ENCODE measurements at regions not wholly inside any gene's neighbourhood (a gene's known extent, or its start where the extent isn't known, plus 50 kb on each side); places are given as distances from the start of the nearest gene placed in this dataset.
A peak's percentile ranks its signal among the peaks of the same experiment; 100 is the strongest.

DNA sequence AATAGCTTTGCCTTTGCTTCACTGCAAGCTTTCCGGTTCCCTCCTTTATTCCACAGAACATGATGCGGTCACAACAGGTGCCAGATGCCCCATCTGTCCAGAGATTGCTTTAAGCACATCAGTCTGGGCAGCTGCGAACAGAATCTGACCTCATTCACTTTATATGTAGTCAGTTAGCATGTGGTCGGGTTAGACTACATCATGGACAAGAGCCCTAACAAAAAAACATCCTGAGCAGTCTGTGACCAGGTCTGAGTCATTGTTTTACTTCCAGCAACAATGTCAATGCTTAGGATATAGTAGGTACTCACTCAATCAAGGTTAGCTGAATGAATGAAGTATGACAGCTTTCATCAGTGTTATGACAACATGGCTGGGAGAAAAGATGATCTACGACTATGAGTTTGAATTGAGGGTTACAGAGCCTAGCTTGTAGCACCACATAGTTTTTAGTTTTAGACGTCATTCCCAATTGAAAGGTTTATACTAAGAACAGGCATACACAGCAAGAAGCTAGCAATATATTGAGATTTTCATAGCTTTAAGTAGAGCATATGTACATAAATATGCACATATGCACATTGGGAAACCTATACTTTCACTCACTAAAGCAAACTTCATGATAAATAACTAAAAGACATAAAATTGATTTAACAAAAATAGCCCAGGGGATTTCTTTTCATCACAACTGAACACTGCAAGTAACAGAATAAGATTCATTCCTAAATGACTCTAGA, 64.2 kb upstream of the TMCC3 start:
- Mint-ChIP-seq H3K4me3 (ENCODE audit: low read depth) (no peak overlapping the region), H3K4me1 (ENCODE audit: low read depth) (peaks cover 3% of the 10 kb centered on the region), H3K27me3 (peaks cover 2% of the 10 kb centered on the region), H3K9me3 (ENCODE audit: low read depth) (no peaks in the 10 kb centered on the region), H3K36me3 (ENCODE audit: insufficient read depth) (no peaks in the 10 kb centered on the region), H3K27ac (no peak overlapping the region)
- DNase-seq (ENCODE audit: low spot score, unreplicated experiment), result no peak
- no peak for TF ChIP-seq CTCF (IDR thresholded peaks at IDR 0.05; ENCODE audit: unreplicated experiment)

GRCh38 chr12:94712815-94713515, 62.6 kb upstream of the TMCC3 start:
- H3K4me1 Mint-ChIP-seq (ENCODE audit: low read depth), result peaks cover 3% of the 10 kb centered on the region
- no peak for TF ChIP-seq CTCF (IDR thresholded peaks at IDR 0.05; ENCODE audit: unreplicated experiment)
- DNase-seq (ENCODE audit: low spot score, unreplicated experiment), result no peak
- no peaks in the 10 kb centered on the region for H3K36me3 Mint-ChIP-seq (ENCODE audit: insufficient read depth)
- H3K27me3 Mint-ChIP-seq, result peaks cover 2% of the 10 kb centered on the region
- no peak overlapping the region for H3K4me3 Mint-ChIP-seq (ENCODE audit: low read depth)
- H3K9me3 Mint-ChIP-seq (ENCODE audit: low read depth), result no peaks in the 10 kb centered on the region
- no peak overlapping the region for H3K27ac Mint-ChIP-seq

DNA sequence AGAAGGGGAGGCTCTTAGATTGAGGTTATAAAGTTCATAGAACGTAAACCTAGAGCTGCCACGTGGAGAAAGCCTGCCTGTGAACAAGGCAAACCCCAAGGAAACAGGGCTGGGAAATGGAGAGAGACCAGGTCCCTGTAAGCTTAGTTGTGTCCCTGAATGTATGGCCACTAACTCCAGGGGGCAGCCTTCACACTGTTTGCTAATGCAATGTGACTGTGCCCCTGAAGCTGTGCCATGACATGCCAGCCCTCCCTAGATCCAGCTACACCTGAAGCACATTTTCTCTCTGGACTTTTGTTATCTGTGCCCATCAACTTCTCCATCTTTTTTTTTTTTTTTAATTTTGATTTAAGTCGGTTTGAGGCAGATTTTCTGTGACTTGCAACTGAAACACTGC, 60.6 kb upstream of the TMCC3 start:
- Mint-ChIP-seq H3K4me1 (ENCODE audit: low read depth) (peaks cover 6% of the 10 kb centered on the region), H3K4me3 (ENCODE audit: low read depth) (no peak overlapping the region), H3K27me3 (no peaks in the 10 kb centered on the region), H3K36me3 (ENCODE audit: insufficient read depth) (no peaks in the 10 kb centered on the region), H3K9me3 (ENCODE audit: low read depth) (no peaks in the 10 kb centered on the region), H3K27ac (no peak overlapping the region)
- no peak for DNase-seq (ENCODE audit: low spot score, unreplicated experiment)
- TF ChIP-seq CTCF (IDR thresholded peaks at IDR 0.05; ENCODE audit: unreplicated experiment), result peak; percentile 38

DNA sequence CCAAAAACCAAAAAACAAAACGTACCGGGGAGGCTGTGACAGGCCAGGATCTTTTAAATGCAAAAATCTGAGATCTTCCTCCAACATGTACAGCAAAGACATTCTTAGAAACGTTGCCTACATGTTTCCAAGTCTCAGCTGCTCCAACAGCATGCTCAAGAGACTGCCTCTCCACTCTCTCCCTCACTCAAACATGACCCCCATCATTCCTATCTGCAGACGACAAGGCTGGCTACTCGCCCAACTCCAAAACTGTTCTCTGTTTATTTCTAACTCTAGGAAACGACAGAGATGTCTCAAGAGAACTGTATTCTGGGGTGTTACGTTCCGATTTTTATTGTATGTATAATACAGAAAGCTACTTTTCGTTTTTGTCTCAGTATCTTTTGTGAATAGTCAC, 57.5 kb upstream of the TMCC3 start:
- DNase-seq (ENCODE audit: low spot score, unreplicated experiment), result no peak
- Mint-ChIP-seq H3K4me3 (ENCODE audit: low read depth) (no peak overlapping the region), H3K27ac (no peak overlapping the region), H3K9me3 (ENCODE audit: low read depth) (no peaks in the 10 kb centered on the region), H3K4me1 (ENCODE audit: low read depth) (peaks cover 24% of the 10 kb centered on the region), H3K27me3 (no peaks in the 10 kb centered on the region), H3K36me3 (ENCODE audit: insufficient read depth) (no peaks in the 10 kb centered on the region)
- TF ChIP-seq CTCF (IDR thresholded peaks at IDR 0.05; ENCODE audit: unreplicated experiment), result no peak

DNA sequence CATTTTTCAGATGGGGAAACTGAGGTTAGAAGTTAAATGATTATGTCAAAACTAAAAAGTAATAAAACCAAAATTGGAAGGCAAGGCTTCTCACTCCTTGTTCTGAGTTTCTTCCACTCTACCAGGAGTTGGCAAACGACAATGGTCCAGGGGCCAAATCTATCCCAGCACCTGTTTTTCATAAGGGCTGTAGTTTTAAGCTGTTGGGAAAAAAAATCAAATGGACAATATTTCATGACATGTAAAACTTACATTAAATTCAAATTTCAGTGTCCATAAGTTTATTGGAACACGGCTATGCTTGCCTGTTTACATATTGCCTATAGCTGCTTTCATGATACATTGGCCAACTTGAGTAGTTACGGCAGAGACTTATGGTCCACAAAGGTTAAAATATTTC, 56.7 kb upstream of the TMCC3 start:
- Mint-ChIP-seq H3K27ac (no peak overlapping the region), H3K27me3 (no peaks in the 10 kb centered on the region)
- DNase-seq (ENCODE audit: low spot score, unreplicated experiment), result no peak

More for the DNA sequence above, 56.7 kb upstream of the TMCC3 start:
- no peak for TF ChIP-seq CTCF (IDR thresholded peaks at IDR 0.05; ENCODE audit: unreplicated experiment)
- H3K4me3 Mint-ChIP-seq (ENCODE audit: low read depth), result no peak overlapping the region
- peaks cover 24% of the 10 kb centered on the region for H3K4me1 Mint-ChIP-seq (ENCODE audit: low read depth)
- no peaks in the 10 kb centered on the region for H3K36me3 Mint-ChIP-seq (ENCODE audit: insufficient read depth)
- no peaks in the 10 kb centered on the region for H3K9me3 Mint-ChIP-seq (ENCODE audit: low read depth)
